Prostate gland (tissue), 2 donors: ENCODE measurements at regions not wholly inside any gene's neighbourhood (a gene's known extent, or its start where the extent isn't known, plus 50 kb on each side); places are given as distances from the start of the nearest gene placed in this dataset.
"Not testable (repeated sequence)": the region's sequence is repeated elsewhere in the genome, so short reads cannot be mapped to it uniquely, and the experiment has no call there.

Experiments used
- DNase-seq: peaks from one replicate; pipeline ENCODE4 v3.0.0-alpha.2; 2019; ENCODE audit warnings: low spot score
- H3K27ac ChIP-seq, 2 donors: fragments of 200-600 bp; sonication (generic); 2 replicates each; pipeline ENCODE4 v1.5.1; 2017 to 2019
- H3K27me3 ChIP-seq: fragments of 200-600 bp; sonication (generic); replicated peaks from 2 replicates; pipeline ENCODE4 v1.5.1; 2019; ENCODE audit not compliant: insufficient read depth
- H3K36me3 ChIP-seq, 2 donors: fragments of 200-600 bp; sonication (generic); 1 replicate in 1 of 2; 2 replicates in 1 of 2; pipeline versions ENCODE4 v1.5.1 to v1.8.1; 2017 to 2019
- H3K4me1 ChIP-seq: fragments of 200-600 bp; sonication (generic); replicated peaks from 2 replicates; pipeline ENCODE4 v1.5.1; 2019
- H3K4me3 ChIP-seq, 2 donors: fragments of 200-600 bp; sonication (generic); 2 replicates each; pipeline ENCODE4 v1.5.1; 2017 to 2019
- H3K9me3 ChIP-seq: fragments of 200-600 bp; sonication (generic); 2 replicates; pipeline ENCODE4 v1.5.1; 2017
- CTCF ChIP-seq, 4 experiments: fragments of 200-600 bp in 2 of 4; fragments of 450-650 bp in 2 of 4; sonication (generic) in 2 of 4; IDR thresholded peaks; 1 replicate in 3 of 4; 2 replicates in 1 of 4; pipeline ENCODE4 v1.5.1; 2016 to 2019; ENCODE audit warnings: antibody characterized with exemption in 4 of 4, mild to moderate bottlenecking in 2 of 4, moderate library complexity in 2 of 4
- POLR2A ChIP-seq: fragments of 450-650 bp; IDR thresholded peaks from one replicate; pipeline ENCODE4 v1.6.1; 2016; ENCODE audit warnings: antibody characterized with exemption, mild to moderate bottlenecking
- POLR2AphosphoS5 ChIP-seq: sonication (generic); formaldehyde crosslinking; IDR thresholded peaks from one replicate; pipeline ENCODE4 v1.6.1; 2017; ENCODE audit warnings: antibody characterized with exemption
- WGBS: methylation state at CpG from one replicate; pipeline ENCODE4 v1.1.5; 2018; 5-methylcytosine and 5-hydroxymethylcytosine counted together
- intact Hi-C: fragments of 100-400 bp; cut with DNase I; formaldehyde crosslinking; loops from one replicate; pipeline ENCODE4 v1.14.2; 2022

GRCh38 chrX:30111431-30111830 is 103.9 kb upstream of the MAGEB2 start:
- Histone ChIP-seq H3K9me3 (no peaks in the 10 kb centered on the region), H3K36me3 (no peaks in the 10 kb centered on the region), H3K4me3 (no peak overlapping the region), H3K4me1 (no peaks in the 10 kb centered on the region), H3K27me3 (no peaks in the 10 kb centered on the region), H3K27ac (no peak overlapping the region)
- no peak for TF ChIP-seq CTCF (IDR thresholded peaks at IDR 0.05)
- TF ChIP-seq POLR2AphosphoS5, result no peak
- TF ChIP-seq POLR2A, result no peak
- DNase-seq, result no peak
- WGBS, result 50% methylated on average over 2 of the region's 2 CpGs
- intact Hi-C loops, result no loop called here

- intact Hi-C loops, result no loop called here
Measured at GRCh38 chrX:30141966-30142365, 73.4 kb upstream of the MAGEB2 start.

GRCh38 chrX:30144221-30144620 is 71.1 kb upstream of the MAGEB2 start:
- H3K27ac ChIP-seq, result no peak overlapping the region
- H3K36me3 ChIP-seq, result no peaks in the 10 kb centered on the region
- intact Hi-C loops, result no loop called here
- H3K4me3 ChIP-seq, result no peak overlapping the region
- DNase-seq, result no peak
- H3K27me3 ChIP-seq, result no peaks in the 10 kb centered on the region
- TF ChIP-seq POLR2AphosphoS5 (no peak), POLR2A (no peak), CTCF (IDR thresholded peaks at IDR 0.05) (no peak)
- H3K9me3 ChIP-seq, result no peaks in the 10 kb centered on the region
- no peaks in the 10 kb centered on the region for H3K4me1 ChIP-seq

More at GRCh38 chrX:30141966-30142365, 73.4 kb upstream of the MAGEB2 start:
- H3K27me3 ChIP-seq, result no peaks in the 10 kb centered on the region
- H3K4me1 ChIP-seq, result no peaks in the 10 kb centered on the region
- no peaks in the 10 kb centered on the region for H3K9me3 ChIP-seq
- DNase-seq, result no peak
- WGBS, result 24% methylated on average over 4 of the region's 4 CpGs
- no peak overlapping the region for H3K27ac ChIP-seq
- no peaks in the 10 kb centered on the region for H3K36me3 ChIP-seq
- no peak overlapping the region for H3K4me3 ChIP-seq
- no peak for TF ChIP-seq POLR2AphosphoS5
- no peak for TF ChIP-seq POLR2A
- no peak for TF ChIP-seq CTCF (IDR thresholded peaks at IDR 0.05)

DNA sequence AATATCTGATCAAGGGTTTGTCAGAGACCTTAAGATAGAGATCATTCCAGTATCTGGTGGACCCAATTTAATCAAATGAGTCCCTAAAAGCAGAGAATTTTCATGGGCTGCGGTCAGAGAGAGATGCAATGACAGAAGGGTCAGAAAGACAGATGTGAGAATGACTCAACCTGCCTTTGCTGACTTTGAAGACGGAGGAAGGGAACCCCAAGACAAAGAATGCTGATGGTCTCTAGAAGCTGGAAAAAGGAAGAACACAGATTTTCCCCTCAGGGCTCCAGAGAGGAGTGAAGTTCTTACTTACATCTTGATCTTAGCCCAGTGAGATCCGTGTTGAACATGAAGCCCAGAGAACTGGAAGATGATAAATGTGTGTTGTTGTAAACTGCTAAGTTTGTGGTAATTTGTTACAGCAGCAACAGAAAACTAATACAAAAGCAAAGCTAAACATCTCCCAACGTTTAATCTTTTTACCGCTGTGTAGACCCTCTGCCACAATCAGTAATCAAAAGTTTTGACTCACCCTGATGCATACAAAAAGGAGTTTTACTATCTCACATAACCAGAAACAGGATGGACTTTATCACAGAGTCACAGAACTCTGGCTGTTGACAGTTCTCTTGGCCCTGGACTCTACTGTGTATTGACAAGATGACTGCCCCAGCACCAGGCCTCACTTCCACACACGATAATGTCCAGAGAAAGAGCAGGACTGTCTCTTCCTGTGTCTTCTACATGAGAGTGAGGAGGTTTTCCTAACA is 70.2 kb upstream of the MAGEB2 start:
- H3K36me3 ChIP-seq, result no peaks in the 10 kb centered on the region
- no peaks in the 10 kb centered on the region for H3K27me3 ChIP-seq
- WGBS, result 85% methylated on average over 6 of the region's 6 CpGs
- no peak overlapping the region for H3K27ac ChIP-seq
- H3K4me3 ChIP-seq, result no peak overlapping the region
- no peaks in the 10 kb centered on the region for H3K4me1 ChIP-seq
- DNase-seq, result no peak
- intact Hi-C loops, result no loop called here
- TF ChIP-seq POLR2AphosphoS5 (no peak), CTCF (IDR thresholded peaks at IDR 0.05) (no peak), POLR2A (no peak)
- H3K9me3 ChIP-seq, result no peaks in the 10 kb centered on the region

DNA sequence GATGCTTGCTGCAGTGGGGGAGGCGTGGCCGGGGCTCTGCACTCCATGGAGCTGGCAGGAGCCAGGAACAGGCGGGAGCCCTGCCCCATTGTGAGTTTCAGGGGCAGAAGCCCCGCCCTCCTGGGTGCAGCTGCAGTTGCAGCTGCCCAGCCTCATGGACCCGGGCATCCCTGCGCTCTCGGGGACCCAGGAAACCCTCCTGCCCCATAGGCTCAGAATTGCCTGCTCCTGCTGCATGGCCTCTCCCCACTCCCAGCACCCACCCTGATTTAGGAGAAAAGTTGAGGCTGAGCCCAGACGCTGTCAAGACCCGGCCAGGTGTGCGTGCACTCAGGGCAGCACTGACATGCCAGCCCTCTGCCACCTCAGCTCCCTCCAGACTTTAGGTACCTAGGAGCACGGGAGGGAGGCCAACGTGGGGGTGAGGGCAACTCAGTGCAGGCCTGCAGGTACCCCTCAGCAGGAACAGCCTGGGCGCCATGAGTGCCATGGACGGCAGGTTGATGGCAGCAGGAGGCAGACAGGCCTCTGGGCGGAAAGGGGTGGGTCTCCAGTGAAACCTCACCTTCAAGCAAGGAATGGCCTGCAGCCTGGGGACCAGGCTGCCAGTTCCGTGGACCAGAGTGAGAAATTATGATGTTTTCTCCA is 67.2 kb upstream of the MAGEB2 start:
- Histone ChIP-seq H3K4me1 (no peaks in the 10 kb centered on the region), H3K36me3 (no peaks in the 10 kb centered on the region), H3K27ac (no peak overlapping the region), H3K27me3 (no peaks in the 10 kb centered on the region), H3K9me3 (no peaks in the 10 kb centered on the region), H3K4me3 (no peak overlapping the region)
- intact Hi-C loops, result no loop called here
- TF ChIP-seq POLR2A (no peak), CTCF (IDR thresholded peaks at IDR 0.05) (no peak), POLR2AphosphoS5 (no peak)
- DNase-seq, result no peak
- WGBS, result 93% methylated on average over 10 of the region's 16 CpGs

GRCh38 chrX:30149206-30149605 is 66.2 kb upstream of the MAGEB2 start:
- H3K27ac ChIP-seq, H3K36me3 ChIP-seq, H3K4me1 ChIP-seq, DNase-seq, H3K27me3 ChIP-seq, H3K4me3 ChIP-seq, intact Hi-C loops, H3K9me3 ChIP-seq: not testable (repeated sequence)
- 43% methylated on average over 6 of the region's 6 CpGs for WGBS
